GM21381 (cell line): ENCODE measurements at regions not wholly inside any gene's neighbourhood (a gene's known extent, or its start where the extent isn't known, plus 50 kb on each side); places are given as distances from the start of the nearest gene placed in this dataset.
"Not testable (repeated sequence)": the region's sequence is repeated elsewhere in the genome, so short reads cannot be mapped to it uniquely, and the experiment has no call there.

Source experiments
- ATAC-seq: cut with Tn5 transposase; IDR thresholded peaks from one replicate; pipeline ENCODE4 v1.9.1; 2021; ENCODE audit warnings: mild to moderate bottlenecking, moderate library complexity; ENCODE audit not compliant: unreplicated experiment

DNA sequence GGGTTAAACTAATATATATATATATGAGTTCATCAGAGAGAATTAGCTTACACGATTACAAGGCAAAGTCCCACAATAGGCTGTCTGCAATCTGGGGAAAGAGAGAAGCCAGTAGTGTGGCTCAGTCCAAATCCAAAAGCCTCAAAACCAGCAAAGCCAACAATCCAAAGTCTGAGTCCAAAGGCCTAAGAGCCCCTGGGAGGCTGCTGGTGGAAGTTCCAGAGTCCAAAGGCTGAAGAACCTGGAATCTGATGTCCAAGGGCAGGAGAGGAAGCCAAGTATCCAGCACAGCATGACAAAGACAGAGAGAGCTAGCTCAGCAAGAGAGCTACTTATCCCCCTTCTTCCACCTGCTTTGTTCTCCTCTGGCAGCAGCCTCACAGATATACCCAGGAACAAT is 274.7 kb upstream of the ID4 start:
- no peak for ATAC-seq

DNA sequence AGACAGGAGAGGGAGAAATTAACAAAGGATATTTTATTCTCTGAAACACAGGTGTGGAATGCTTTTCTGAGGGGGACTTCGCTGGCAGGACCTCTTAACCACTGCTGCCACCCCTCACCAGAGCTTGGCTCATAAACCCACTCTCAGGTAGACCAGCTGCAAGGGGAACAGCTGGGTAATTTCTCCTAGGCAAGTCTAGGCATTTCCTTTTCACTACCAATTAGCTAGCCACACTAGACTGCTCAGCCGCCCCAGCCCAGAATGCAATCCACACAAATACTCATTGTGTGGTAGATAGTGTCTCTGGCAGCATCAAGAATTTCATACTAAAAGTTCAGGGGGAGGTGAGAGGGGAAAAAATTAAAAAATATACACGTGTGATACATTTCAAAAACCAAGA is 267.6 kb upstream of the ID4 start:
- ATAC-seq, result no peak

DNA sequence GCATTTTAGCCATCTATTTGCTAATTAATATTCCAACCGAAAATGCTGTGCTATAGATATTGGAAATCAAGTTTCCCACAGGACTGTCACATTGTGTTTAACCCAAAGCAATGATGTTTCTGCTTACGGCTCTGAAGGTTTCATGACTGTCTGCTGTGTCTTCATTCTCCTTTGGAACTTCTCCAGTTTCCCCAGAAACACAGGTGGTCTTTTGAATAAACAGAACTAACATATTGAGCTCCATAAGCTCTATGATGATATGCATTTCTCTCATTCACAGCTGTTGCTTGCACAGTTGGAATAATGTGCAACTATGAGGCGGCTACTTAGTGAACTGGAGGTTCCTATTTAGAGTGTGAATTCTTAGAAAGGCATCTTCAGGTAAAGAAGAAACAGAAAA is 266.0 kb upstream of the ID4 start:
- no peak for ATAC-seq

DNA sequence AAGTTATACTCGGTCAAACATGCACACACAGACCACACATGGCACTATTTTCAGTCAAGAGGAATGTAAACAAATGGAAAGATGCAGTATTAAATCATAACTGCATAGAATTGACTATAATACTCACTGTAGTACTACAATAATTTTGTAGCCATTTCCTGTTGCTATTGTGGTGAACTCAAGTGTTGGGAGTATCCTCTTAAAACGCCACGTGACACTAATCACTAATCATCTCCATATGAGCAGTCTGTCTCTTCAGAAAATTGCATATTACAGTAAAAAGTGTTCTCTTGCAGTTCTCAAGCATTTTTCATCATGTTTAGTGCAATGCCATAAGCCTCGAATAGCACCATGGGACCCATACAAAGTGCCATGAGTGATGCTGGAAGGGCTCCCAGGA is 258.7 kb upstream of the ID4 start:
- ATAC-seq, result no peak

DNA sequence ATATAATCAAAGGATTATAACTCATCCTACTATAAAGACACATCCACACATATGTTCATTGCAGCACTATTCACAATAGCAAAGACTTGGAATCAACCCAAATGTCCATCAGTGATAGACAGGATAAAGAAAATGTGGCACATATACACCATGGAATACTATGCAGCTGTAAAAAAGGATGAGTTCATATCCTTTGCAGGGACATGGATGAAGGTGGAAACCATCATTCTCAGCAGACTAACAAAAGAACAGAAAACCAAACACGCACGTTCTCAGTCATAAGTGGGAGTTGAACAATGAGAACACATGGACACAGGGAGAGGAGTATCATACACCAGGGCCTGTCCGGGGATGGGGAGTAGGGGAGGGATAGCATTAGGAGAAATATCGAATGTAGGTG is 253.0 kb upstream of the ID4 start:
- ATAC-seq, result not testable (repeated sequence)

DNA sequence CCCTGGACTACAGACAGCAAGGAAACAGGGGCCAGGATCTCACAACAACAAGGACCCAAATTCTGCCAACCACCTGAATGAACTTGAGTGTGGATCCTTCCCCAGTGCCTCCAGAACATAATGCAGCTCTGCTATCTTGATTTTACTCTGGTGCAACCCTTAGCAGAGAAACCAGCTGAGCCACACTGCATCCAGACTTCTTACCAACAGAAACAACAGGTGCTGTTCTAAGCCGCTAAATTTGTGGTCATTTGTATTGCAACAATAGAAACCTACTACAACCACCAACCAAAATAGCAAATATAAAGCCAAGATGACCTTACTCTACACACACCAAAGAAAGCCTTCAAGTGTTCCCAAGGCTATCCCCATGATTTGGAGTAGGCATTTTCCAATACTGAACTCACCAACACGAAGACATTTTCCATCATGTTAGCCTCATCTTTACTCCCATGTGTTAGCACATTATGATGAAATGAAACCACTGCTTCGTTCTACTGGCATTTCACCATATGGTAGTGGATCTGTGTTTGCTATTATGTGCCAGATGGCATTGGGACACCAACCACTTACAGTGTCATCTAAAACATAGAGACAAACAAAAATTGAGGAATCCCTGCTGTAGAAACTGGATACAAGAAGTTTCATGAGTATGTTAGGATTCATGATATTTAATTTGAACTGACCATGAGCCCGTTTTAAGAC is 249.8 kb upstream of the ID4 start:
- ATAC-seq, result no peak

- ATAC-seq, result no peak
Measured at GRCh38 chr6:19590501-19591131, 246.6 kb upstream of the ID4 start.

- ATAC-seq, result no peak
Measured at GRCh38 chr6:19597809-19598320, 239.3 kb upstream of the ID4 start.

GRCh38 chr6:19599796-19600464 is 237.2 kb upstream of the ID4 start:
- no peak for ATAC-seq

- ATAC-seq, result no peak
Measured at GRCh38 chr6:19602434-19603013, 234.6 kb upstream of the ID4 start.

DNA sequence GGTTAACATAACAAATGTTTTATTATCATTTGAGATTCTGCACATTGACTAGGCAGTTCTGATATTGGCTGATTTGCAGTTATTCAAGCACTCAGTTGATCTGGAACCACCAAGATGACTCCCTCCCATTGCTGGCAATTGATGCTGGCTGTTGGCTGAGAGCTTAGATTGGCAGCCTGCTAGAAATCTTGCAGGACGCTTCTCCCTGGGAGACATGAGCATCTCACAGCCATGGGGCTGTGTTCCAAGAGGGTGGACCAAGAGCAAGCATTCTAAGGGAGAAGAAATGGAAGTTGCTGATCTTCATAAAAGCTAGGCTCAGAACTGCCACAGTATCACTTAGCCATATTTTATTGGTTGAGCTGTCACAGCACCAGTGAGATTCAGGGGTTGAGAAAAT is 233.4 kb upstream of the ID4 start:
- no peak for ATAC-seq

DNA sequence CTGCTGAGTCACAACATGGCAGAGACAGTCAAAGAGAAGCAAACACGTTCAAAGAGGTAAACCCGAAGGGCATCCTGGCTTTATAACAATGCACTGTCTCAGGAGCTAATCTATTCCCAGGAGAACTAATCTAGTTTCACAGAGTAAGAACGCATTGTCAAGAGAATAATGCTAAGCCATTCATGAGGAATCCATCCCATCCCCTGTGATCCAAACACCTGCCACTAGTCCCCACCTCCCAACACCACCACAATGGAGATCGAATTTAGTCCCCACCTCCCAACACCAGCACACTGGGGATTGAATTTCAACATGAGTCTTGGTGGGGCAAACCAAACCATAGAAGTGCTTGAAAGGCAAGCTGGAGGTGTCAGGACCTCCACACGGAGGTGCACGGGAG is 231.5 kb upstream of the ID4 start:
- ATAC-seq, result no peak

GRCh38 chr6:19608546-19608945 is 228.6 kb upstream of the ID4 start:
- no peak for ATAC-seq

DNA sequence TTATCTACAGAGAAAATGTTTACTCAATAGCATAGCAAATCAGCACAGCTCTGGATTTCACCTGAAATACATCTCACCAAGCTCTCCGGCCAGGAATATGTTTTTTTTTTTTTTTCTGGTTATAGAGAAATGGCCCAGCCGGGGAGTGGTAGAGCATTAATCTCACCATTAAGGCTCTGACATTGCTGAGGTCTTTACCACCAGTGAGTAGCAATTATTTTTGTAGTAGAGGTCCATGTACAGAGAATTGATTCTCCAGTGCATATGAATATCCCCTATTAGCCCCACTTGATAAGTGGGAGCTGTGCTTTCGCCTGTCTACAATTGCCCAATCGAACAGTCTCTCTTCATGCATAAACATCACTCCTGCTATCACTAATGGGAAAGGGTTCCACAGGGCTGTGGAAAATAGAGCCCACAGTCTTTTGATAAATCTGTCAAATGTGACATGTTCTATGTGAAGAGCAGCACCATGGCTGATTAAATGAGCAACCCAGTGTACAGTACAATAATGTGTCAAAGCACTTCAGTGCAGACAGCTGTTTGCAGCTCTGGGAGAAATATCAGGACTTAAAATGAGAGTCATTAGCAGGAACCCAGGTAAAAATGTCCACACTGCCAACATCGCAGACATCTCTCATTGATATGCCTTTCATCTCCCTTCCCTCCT is 227.1 kb upstream of the ID4 start:
- ATAC-seq, result no peak

- not testable (repeated sequence) for ATAC-seq
Measured at GRCh38 chr6:19612672-19613466, 224.3 kb upstream of the ID4 start.

DNA sequence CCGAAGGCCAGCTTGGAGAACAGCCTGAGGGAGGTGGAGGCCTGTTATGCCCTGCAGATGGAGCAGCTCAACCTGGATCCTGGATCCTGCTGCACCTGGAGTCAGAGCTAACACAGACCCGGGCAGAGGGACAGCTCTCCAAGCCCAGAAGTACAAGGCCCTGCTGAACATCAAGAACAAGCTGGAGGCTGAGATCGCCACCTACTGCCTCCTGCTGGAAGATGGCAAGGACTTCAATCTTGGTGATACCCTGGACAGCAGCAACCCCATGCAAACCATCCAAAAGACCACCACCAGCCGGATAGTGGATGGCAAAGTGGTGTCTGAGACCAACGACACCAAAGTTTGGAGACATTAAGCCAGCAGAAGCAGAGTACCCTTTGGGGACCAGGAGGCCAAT is 223.5 kb upstream of the ID4 start:
- ATAC-seq, result no peak

GRCh38 chr6:19616022-19616421 is 221.1 kb upstream of the ID4 start:
- no peak for ATAC-seq

DNA sequence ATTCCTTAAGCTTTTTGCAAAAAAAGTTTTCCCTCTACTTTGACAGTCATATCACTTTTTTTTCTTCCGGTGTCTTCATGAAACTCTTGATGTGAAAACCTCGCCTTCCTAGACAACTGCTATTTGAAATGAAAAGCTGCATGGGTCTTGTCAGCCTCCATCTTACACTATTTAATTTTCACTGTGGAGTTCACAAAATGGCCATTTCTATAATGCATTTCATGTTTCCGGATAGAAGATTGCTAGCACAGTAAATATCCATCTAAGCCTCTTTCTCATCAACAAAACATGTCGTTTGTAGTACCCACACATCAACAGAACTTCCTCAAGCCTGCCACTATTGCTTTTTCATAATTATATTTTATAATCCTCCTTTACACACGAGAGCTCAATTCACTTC is 204.9 kb upstream of the ID4 start:
- no peak for ATAC-seq

DNA sequence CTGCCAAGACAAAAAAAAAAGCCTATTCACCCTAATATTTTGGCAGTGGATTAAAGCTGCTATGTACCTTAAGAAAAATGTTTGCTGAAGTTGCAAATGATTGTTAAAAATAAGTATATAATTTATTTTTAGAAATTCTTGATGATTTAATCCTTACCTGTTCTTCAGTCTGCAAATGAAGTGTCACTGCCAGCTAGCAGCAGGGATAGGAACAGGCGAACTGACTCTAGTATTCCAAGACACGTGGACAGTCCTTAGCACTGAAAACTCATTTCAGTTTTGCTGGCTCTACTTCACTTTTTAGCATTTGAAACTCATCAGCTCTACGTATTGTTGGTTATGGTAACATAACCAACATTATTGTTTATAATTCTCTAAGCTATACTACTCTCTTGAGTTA is 204.4 kb upstream of the ID4 start:
- ATAC-seq, result no peak

DNA sequence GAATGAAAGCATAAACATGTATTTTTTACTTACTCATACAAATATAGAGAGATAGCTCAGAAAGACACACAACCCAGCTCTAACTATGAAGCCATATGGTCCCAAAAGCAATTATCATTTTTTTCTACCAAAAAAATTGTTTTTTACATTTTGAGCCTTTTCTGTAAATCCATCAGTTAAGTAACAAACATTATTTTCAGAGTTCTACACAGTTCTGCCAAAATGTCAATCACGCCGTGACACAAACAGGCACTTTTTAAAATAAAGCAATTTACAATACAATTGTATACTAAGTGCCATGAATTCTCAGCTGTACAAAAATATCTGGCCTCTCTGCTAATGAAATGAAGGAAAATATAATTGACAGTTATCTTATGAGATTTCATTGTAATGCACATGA is 201.4 kb upstream of the ID4 start:
- ATAC-seq, result no peak
